Fibroblast of mammary gland (primary cell): ENCODE measurements at regions not wholly inside any gene's neighbourhood (a gene's known extent, or its start where the extent isn't known, plus 50 kb on each side); places are given as distances from the start of the nearest gene placed in this dataset.

Experiments
- DNase-seq: peaks from one replicate; pipeline ENCODE4 v3.0.0-alpha.2; 2010; ENCODE audit warnings: low read depth
- H3K4me3 ChIP-seq: 2 replicates; pipeline ENCODE4 v1.5.1; 2011; ENCODE audit warnings: low read depth, mild to moderate bottlenecking, low read length, moderate library complexity; ENCODE audit not compliant: control insufficient read depth
- CTCF ChIP-seq: conservative IDR thresholded peaks from 2 replicates; pipeline ENCODE4 v1.5.1; 2011; ENCODE audit warnings: low read depth, low read length, inconsistent platforms; ENCODE audit not compliant: control insufficient read depth, insufficient read depth

- DNase-seq: peak; percentile 99
- no peak overlapping the region for H3K4me3 ChIP-seq
- TF ChIP-seq CTCF: no peak
Measured at GRCh38 chr4:99763635-99764101, 53.0 kb upstream of the DAPP1 start.

- H3K4me3 ChIP-seq: no peak overlapping the region
- DNase-seq: no peak
- TF ChIP-seq CTCF: no peak
Measured at GRCh38 chr4:99762728-99763127, 53.9 kb upstream of the DAPP1 start.

GRCh38 chr4:99759988-99760387 lies 56.6 kb upstream of the DAPP1 start:
- DNase-seq: peak; percentile 49
- peak overlapping the region; percentile 10 for H3K4me3 ChIP-seq
- no peak for TF ChIP-seq CTCF

GRCh38 chr4:99759346-99759984 lies 57.2 kb upstream of the DAPP1 start:
- H3K4me3 ChIP-seq: no peak overlapping the region
- DNase-seq: no peak
- TF ChIP-seq CTCF: no peak

GRCh38 chr4:99755223-99755944 lies 61.2 kb upstream of the DAPP1 start:
- DNase-seq: peak; percentile 58
- no peak overlapping the region for H3K4me3 ChIP-seq
- no peak for TF ChIP-seq CTCF

GRCh38 chr4:99754756-99755155 lies 61.9 kb upstream of the DAPP1 start:
- peak; percentile 58 for DNase-seq
- TF ChIP-seq CTCF: no peak
- H3K4me3 ChIP-seq: no peak overlapping the region
